SKM-1 treated with dmso at 0.1 percent for 144 hours (cell line): ENCODE measurements at regions not wholly inside any gene's neighbourhood (a gene's known extent, or its start where the extent isn't known, plus 50 kb on each side); places are given as distances from the start of the nearest gene placed in this dataset.

Experiments used
- DNase-seq: peaks from one replicate; lab custom pipeline; 2025; ENCODE audit not compliant: unreplicated experiment; lab: John Stamatoyannopoulos, UW

DNA sequence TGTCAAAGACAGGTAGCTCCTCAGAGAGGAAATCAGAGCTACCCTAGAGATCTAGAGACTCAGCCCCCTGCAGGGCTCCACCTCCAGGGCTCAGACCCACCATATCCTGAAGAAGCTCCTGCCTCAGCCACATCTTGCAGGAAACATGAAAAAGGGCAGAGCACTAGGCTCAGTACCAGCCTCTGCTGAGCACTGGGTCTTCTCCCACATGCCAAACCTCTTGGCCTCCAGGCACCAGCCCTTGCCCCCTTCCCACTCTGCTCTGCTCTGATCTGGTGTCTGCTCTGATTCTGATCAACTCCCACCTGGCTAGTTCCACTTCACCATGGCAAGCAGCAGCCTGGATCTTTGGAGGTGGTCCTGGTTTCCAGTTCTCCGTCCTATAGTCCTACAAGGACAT lies 114.3 kb upstream of the SLC66A3 start:
- DNase-seq: no peak

DNA sequence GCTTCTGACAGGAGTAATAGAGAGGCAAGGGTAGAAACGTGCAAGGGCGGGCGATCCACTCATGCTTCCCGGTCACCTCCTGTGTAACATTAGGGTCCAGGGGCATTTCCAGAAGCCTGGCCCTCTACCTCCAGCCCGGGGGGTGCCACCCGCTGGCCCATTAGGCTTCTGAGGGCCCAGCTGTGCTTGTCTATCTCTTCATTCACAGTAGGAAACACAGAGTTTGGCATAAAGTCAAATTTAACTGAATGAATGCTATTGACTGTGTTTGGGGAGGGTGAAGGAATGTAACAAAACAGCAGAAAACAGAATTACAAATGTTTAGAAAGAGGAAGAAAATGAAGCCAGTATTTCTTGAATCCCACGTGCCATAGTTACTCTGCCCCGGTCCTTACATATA lies 112.4 kb upstream of the SLC66A3 start:
- no peak for DNase-seq

DNA sequence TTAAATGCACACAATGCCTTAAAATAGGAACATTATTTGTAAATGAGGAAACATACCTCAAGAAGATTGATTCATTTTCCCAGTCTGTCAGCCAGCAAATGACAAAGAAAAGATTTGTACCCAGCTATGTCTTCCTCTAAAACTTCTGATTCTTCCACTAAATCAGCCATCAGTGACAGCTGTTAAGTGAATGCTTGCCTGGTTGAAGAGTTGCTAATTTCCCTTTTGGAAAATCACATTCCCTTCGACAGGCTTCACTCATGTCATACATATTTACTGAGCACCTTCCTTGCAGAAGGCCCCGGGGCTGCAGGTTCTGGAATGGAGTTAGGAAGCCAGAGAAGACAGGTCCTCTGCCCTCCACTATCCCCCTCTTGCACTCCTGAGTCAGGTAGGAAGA lies 112.0 kb upstream of the SLC66A3 start:
- DNase-seq: no peak

DNA sequence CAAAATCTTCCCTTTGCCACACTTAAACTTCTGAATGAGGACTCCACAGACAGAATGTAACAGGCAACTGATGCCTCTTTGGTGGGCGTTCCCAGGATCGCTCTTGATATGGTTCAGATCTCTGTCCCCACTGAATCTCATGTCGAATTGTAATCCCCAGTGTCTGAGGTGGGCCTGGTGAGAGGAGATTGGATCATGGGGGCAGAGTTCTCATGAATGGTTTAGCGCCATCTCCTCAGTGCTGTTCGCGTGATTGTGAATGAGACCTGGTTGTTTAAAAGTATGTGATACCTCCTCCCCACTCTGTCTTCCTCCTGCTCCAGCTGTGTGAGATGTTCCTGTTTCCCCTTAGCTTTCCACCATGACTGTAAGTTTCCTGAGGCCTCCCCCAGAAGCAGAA lies 111.1 kb upstream of the SLC66A3 start:
- DNase-seq: no peak

DNA sequence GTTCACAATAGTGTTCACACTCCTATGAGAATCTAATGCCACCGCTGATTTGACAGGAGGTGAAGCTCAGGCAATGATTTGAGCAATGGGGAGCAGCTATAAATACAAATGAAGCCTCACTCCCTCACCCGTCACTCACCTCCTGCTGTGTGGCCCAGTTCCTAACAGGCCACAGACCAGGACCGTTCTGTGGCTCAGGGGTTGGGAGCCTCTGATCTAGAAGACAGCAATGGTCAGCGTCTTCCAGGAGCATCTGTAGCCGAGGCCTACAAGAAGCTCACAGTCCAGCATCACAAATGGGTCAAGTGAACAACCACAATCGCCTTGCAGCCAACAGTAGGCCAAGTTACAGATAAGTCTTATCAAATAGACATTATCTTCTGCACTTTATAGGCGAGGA lies 110.0 kb upstream of the SLC66A3 start:
- no peak for DNase-seq

DNA sequence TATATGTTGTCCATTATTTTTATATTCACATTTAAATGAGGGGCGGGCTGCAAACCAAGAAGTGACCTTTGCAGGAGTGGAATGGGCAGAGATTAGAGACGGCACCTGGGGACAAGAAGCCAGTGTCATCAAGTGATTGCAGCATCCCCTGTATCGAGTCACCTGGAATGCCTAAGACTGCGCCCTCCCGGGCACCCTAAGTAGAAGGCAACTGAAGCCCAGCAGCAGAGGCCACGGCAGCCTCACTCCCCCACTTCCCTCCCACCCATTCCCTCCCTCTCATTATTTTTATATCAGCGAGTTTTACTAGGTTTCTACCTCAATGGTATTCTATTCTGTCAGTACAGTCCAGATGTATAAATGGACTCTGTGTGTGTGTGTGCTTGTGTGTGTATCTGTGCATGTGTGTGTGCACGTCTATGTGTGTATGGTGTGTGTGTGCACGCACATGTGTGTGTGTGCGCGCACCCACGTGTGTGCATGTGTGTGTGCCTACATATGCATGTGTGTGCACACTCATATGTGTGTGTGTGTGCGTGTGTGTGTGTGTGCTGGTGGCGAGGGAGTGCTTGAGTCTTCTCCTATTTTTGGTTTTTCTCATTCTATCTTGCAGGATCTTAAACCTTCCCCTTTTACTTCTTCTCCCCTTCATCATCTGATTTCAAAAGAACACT lies 106.8 kb upstream of the SLC66A3 start:
- no peak for DNase-seq

DNA sequence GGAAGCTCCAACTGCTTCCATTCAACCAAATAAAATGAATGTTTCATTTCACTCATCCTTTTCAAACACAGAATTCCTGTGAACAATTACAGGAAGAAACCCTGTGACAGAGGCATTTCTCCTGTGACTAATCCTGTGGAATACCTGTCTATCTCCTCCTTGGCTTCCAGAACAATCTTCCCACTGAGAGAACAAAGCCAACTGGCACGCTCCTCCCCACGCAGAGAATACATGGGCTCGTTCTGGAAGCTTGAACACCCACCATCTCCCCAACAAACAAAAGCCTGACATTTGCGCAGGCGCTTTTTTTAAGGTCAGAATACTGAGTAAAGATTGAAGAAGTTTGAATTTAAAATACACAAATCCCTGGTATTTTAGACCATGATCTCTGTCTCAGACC lies 104.7 kb upstream of the SLC66A3 start:
- no peak for DNase-seq

DNA sequence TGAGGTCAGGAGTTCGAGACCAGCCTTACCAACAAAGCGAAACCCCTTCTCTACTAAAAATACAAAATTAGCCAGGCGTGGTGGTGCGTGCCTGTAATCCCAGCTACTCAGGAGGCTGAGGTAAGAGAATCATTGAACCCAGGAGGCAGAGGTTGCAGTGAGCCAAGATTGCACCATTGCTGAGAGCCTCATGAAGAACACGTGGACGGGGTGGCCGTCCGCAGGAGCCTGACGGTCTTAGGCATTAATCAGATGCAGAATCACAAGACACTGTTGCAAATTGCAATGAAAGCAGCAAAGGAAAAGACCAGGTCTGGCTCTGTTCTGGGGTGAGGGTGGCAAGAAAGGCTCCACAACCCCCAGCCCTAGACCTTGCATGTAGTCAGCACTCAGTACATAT lies 104.0 kb upstream of the SLC66A3 start:
- DNase-seq: no peak

DNA sequence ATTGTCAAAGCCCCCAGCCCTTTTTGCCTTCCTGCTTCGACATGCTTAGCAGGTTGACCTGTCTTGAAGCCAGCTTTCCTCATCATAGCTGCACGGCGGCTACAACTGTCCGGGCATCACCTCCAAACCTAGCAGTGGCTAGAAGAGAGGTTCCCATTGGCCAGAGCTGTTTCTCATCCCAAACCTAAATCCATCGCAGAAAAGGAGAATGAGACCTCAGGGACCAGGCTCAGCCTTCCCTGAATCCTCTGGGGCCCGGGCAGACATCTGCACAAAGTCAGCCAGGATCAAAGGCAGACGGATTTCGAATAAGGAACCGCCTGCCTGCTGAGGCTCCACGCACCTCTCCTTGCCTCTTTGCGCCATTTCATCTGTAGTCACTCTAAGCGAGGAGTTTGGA lies 101.7 kb upstream of the SLC66A3 start:
- no peak for DNase-seq

DNA sequence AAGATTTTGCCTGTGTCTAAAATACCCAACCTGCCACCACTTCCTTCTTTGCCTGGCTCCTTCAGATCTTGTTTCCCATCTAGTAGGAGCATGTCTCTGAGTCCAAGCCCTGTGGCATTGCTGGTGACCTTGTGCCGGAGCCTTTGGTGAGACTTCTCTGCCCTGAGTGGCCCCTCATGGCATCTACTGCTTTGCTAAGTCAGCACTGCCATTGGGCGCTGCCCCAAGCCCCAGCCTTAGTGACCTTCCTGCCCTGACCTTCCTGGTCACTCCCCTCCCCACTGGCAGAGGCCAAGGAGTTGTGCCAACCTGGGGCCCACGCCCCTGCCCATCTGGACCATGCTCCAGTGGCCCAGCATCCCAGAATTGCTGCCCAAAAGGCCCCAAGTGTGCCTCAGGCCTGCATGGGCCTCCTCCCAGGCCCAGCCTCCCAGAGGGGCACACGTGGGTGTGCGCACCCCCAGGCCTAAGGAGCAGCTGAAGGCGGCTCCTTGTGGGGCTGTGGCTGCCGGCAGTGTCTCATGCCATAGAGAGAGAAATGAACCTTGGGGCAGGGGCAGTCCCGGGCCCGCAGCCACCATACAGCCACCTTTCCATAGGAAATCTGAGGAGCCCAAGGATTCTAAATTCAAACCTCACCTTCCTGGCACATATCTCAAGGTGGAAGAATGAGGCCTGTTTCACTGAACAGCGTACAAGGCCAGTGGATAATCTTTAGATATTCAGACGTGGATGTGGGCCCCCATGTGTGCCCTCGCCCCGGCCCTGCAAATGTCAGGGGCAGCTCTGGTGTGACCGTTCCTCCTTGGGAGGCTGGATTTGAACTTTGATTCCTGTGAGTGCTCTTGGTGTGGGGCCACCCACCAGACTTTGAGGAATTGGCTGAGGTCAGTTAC lies 100.2 kb upstream of the SLC66A3 start:
- no peak for DNase-seq

DNA sequence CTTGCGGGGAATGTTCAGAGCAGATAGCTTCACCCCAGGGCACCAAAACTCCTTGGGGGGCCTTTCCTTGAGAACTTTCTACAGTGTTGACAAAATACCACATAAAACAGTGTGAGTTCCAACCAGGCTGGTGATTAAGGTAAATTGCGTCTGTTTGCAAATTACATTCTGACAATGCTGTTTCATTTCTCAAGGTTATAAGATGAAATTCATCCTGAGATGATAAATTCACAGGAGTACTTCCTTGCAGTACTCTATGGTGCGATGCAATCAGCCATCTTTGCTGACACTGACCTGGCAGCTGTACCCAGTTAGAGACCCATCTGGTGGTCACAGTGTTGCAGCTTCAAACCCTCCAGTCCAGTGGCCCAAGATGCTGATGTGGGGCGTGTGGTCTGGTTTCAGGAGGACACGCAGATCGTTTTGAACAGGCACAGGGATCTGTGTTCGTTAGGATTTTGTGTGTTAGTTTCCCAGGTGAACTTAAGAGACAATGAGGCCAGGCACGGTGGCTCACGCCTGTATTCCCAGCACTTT lies 99.5 kb upstream of the SLC66A3 start:
- DNase-seq: no peak

DNA sequence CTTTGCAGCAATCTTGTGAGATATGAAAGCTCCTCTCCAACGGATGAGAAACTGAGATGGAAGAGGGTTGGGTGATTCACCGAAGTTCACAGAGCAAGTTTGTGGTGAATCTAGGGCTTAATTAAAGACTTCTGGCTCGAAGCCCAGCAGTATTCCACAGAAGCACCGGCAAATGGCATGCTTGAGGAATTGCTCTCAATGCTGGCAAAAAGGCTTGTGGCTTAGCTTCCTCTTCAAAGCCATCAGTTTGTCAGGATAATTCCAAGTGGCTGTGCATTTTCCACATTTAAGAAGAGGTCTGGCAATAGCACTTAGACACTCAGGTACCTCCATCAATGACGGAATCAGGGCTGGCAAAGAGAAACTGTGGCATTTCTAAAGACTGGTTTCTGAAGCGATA lies 98.7 kb upstream of the SLC66A3 start:
- no peak for DNase-seq

DNA sequence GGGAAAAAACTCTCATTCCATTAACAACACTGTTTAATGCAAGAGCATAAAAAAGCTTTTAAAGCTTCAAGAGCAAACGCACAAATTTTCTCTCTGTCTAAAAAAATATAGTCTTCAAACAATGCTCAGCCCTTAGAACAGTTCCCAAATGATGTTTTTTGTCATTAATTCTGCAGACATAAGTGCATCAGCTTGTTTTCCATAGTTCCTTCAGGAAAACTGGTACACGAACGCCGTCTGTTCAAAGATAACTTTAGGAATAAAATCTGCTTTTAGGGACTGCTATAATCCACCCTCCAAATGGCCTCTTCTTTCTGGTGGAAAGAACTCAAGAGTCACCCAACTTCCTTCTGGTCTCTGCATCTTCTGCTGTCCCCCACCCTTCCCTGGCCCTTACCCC lies 98.2 kb upstream of the SLC66A3 start:
- no peak for DNase-seq

DNA sequence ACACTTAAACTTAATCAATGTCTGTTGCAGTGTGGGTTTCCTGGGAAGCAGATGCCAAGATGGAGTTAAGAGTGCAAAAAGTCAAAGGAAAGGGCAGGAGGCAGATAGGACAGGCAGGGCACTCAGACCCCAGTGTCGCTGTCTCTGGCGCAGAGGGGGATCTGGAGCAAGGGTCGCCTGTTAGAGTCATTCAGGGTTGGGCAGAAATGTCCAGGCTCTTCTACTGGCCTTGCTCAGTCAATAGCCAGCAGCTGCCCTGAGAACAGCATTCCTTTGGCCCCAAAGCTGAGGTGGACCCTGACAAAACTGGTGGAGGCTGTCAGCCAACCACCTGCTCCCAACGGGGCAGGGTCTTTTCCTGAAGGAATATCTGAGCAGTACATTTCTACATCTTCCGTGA lies 97.1 kb upstream of the SLC66A3 start:
- DNase-seq: no peak

DNA sequence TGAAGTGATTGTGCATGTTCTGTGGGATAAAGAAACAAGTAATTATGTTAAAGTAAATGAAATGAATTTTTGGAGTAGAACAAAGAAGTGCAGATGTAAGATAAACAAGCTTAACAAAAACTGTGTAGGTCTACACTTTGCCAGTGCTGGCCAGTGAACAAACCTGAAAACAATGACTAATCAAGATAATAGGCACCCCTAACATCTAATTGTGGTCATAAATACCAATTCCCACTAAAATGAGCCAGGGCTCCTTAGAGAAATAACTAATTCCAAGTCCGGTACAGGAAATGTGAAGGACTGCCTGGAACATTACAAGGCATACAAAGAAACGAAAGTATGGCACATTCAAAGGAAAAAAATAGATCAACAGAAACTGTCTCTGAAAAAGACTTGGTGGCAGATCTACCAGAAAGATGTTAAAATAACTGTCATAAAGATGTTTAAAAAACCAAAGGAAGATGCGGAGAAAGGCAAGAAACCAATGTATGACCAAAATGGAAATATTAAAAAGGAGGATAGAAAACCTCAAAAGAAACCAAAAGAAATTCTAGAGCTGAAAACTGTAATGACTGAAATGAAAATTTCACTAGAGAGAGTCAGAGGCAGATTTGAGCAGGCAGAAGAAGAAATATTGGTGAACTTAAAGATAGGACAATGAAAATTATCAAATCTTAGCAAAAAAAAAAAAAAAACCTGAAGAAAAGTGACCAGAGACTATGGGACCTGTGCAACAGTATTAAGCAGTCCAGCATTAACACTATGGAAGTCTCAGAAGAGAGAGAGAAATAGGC lies 94.7 kb upstream of the SLC66A3 start:
- no peak for DNase-seq

DNA sequence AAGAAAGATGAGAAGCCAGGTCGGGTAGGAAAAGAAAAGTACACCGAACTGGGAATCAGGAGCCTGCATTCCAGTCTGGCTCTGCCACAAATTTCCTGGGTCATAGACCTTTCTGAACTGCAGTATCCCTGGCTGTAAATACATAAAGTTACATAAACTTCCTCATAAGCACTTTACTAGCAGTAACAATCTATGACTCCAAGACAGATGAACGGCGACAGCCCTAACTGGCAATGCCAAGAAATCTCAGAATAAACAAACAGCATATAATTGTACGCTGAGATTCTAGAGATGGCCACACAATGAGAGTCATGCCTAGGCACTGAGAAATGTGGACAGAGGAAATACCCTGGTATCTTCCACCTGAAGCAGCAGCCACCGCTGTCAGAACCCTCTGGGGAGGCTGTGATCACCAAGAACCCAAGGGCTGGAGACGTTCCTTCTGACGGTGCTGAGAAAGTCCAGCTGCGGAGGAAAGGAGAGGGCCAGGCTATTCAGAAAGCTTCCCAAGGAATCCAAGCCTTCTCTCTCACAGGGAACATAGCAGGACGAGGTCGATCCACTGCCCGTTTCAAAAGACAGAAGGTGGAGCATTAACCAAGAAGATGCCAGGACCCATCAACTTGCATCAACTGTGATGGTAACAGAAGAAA lies 89.3 kb upstream of the SLC66A3 start:
- DNase-seq: no peak

DNA sequence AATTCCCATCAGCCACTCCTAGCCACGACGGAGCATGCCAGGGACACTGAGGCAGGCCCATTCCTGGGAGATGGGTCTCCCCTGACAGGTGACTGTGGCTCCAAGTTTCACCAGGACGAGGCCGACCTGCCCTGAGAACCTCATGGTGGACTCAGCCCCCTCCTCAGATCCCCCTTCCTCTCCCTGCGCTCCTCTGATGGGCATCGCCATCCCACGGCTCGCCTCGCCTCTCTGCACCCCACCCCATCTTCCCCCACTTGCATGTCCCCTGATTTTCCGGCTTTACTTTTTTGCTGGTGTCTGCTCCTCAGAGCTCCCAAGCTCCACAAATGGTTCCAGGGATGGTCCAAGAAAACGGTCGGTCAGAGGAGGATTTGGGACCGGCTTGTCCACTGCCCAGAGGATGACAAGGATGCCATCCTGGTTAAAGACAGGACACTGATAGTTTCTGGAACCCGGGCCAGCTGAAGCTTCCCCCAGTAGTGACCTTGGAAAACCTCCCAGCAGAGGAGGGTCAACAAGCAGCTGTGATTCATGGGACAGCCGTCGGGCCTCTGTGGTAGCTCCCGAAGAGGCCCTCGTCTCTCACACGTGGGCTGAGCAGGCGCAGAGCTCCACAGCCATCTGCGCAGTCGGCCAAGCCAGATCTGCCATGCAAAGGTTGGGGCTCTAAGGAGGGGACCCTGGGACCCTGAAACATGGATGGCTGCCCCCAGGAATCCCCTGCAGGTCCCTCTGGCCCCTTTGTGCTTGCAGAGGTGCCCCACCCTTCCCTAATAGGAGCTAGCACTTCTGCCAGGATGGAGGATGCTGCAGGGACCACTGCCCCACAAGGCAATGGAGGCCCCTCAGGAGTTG lies 87.8 kb upstream of the SLC66A3 start:
- DNase-seq: no peak

DNA sequence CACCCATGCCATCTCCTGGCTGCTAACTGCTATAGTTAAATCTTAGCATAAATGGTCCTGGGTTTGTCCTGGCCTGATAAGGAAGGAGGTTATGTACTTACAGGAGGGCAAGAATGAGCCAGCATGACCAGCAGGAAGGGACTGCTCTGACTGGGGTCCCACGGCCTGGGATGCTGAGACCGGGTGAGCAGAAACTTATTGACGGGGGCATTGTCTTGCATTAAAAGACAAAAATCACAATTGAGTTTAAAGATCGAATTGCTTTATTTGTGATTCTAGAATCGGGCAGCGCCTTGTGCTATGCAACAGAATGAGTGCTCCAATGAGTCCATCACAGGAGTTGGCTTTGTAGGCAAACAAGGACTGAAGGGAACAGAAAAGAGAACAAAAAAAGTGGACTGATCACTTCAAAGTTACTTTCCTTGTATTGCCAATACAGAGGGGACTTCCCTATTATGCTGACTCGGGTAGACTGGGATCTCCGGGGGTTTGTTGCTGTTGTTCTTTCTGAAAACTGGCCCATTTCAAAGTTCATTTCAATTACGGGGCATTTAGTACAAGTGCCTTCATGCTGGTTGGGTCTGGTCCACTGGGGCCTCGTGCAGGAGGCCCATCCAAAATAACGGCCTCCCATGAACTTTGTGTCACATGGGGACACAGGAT lies 87.1 kb upstream of the SLC66A3 start:
- no peak for DNase-seq

DNA sequence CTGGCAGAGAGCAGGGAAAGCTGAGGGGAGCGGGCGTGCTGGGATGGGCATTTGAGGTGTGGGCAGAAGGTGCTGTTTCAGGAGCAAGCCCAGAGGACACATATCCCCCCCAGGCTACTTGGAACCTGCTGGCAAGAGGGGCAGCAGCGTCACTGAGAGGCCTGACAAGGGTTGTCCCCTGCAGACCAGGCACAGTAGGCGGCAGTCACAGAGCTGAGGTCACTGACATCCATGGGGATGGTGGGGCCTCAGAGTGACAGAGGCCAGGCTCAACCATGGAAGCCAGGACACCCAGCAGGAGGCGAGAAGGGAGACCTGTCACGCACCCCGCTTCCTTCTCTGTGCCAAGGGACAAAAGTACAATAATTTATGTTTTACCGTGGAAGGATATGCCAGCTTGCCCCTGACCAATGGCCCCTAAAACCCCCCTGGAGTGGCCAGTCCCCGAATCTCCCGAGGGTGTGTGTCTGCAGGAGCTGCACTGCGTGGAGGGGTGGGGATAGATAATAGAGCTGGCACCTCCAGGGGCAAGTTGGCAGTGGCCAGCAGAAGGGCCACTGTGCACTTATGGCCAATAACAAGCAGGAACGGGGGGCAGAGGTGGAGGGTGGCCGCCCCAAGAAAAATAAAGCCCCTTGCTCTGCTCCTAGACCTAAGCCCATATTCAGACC lies 86.3 kb upstream of the SLC66A3 start:
- no peak for DNase-seq
